Caco-2 (cell line): ENCODE measurements at regions not wholly inside any gene's neighbourhood (a gene's known extent, or its start where the extent isn't known, plus 50 kb on each side); places are given as distances from the start of the nearest gene placed in this dataset.

Experiments
- BruUV-seq: library from RNA; stranded (reverse); fragments of 400-500 nt; replicated peaks from 2 replicates; lab custom pipeline; 2021; lab: Mats Ljungman, UMichigan
- CTCF ChIA-PET: fragments of 300-600 bp; sonication (Branson Sonifier 250); formaldehyde crosslinking; loops from one replicate; lab custom pipeline; 2022; ENCODE audit warnings: antibody characterized with exemption; lab: Charles Lee
- POLR2A ChIA-PET: fragments of 300-600 bp; sonication (Branson Sonifier 250); formaldehyde crosslinking; loops from one replicate; lab custom pipeline; 2022; ENCODE audit warnings: antibody characterized with exemption; lab: Charles Lee
- DNase-seq, 2 experiments: peaks; one replicate each; pipeline versions ENCODE4 v3.0.0 to v3.0.0-alpha.2; 2020 to 2022
- H3K27me3 ChIP-seq: replicated peaks from 2 replicates; pipeline ENCODE4 v1.6.0; 2011; ENCODE audit warnings: low read length; ENCODE audit not compliant: control insufficient read depth, insufficient read depth
- H3K36me3 ChIP-seq: 2 replicates; pipeline ENCODE4 v1.5.1; 2011; ENCODE audit warnings: low read length; ENCODE audit not compliant: control insufficient read depth, insufficient read depth
- H3K4me1 ChIP-seq: fragments of 250-450 bp; sonication (Bioruptor Pico); 2 replicates; pipeline ENCODE4 v1.5.1; 2020; ENCODE audit warnings: mild to moderate bottlenecking
- H3K4me3 ChIP-seq: 2 replicates; pipeline ENCODE4 v1.5.1; 2011; ENCODE audit warnings: low read depth, mild to moderate bottlenecking, control low read depth, low read length
- H3K9me3 ChIP-seq: fragments of 250-450 bp; sonication (Bioruptor Pico); 2 replicates; pipeline ENCODE4 v1.5.1; 2020; ENCODE audit warnings: mild to moderate bottlenecking, moderate library complexity
- H3K27ac Mint-ChIP-seq: one replicate; pipeline ENCODE4 v1.8.0; 2022; ENCODE audit warnings: mixed read lengths; ENCODE audit not compliant: unreplicated experiment
- H3K27me3 Mint-ChIP-seq: one replicate; pipeline ENCODE4 v1.8.0; 2022; ENCODE audit warnings: mixed read lengths; ENCODE audit not compliant: insufficient read depth, unreplicated experiment
- H3K36me3 Mint-ChIP-seq: one replicate; pipeline ENCODE4 v1.8.0; 2022; ENCODE audit warnings: mild to moderate bottlenecking, mixed read lengths; ENCODE audit not compliant: insufficient read depth, unreplicated experiment
- H3K4me1 Mint-ChIP-seq: one replicate; pipeline ENCODE4 v1.8.0; 2022; ENCODE audit warnings: low read depth, mixed read lengths; ENCODE audit not compliant: unreplicated experiment
- H3K4me3 Mint-ChIP-seq: one replicate; pipeline ENCODE4 v1.8.0; 2022; ENCODE audit warnings: mild to moderate bottlenecking, moderate library complexity, mixed read lengths; ENCODE audit not compliant: unreplicated experiment
- H3K9me3 Mint-ChIP-seq: one replicate; pipeline ENCODE4 v1.8.0; 2022; ENCODE audit warnings: mixed read lengths; ENCODE audit not compliant: unreplicated experiment
- CTCF ChIP-seq, 2 experiments: fragments of 200-600 bp in 1 of 2; IDR thresholded peaks; 1 replicate in 1 of 2; 2 replicates in 1 of 2; pipeline versions ENCODE4 v1.5.1 to v1.8.0; 2011 to 2022; ENCODE audit warnings: antibody characterized with exemption in 1 of 2, control low read depth in 1 of 2, inconsistent platforms in 1 of 2, low read depth in 1 of 2, low read length in 1 of 2, mild to moderate bottlenecking in 1 of 2, moderate library complexity in 1 of 2; ENCODE audit not compliant: insufficient read depth in 1 of 2, severe bottlenecking in 1 of 2, unreplicated experiment in 1 of 2
- intact Hi-C: fragments of 100-400 bp; cut with micrococcal nuclease; formaldehyde crosslinking; loops from one replicate; pipeline ENCODE4 v1.10.0; 2022; ENCODE audit not compliant: unreplicated experiment

GRCh38 chr2:216583147-216583546 lies 50.1 kb upstream of the IGFBP2 start:
- H3K27me3 Mint-ChIP-seq, result peaks cover 25% of the 10 kb centered on the region
- Histone ChIP-seq H3K4me1 (no peaks in the 10 kb centered on the region), H3K36me3 (no peaks in the 10 kb centered on the region), H3K9me3 (no peaks in the 10 kb centered on the region), H3K27me3 (no peaks in the 10 kb centered on the region; the same call in 1 of the 2 replicates), H3K4me3 (no peak overlapping the region)
- no peak overlapping the region for H3K4me3 Mint-ChIP-seq
- no peak for DNase-seq
- H3K36me3 Mint-ChIP-seq, result no peaks in the 10 kb centered on the region
- CTCF ChIA-PET, result no interaction called here
- POLR2A ChIA-PET, result no interaction called here
- no peak overlapping the region for H3K27ac Mint-ChIP-seq
- BruUV-seq, result no TSS peak
- no peak for TF ChIP-seq CTCF (IDR thresholded peaks at IDR 0.05; ENCODE audit: insufficient read depth in 1 of 2, low read depth in 1 of 2, low read length in 1 of 2, severe bottlenecking in 1 of 2, unreplicated experiment in 1 of 2)
- H3K9me3 Mint-ChIP-seq, result no peaks in the 10 kb centered on the region
- no peaks in the 10 kb centered on the region for H3K4me1 Mint-ChIP-seq
- intact Hi-C loops, result no loop called here
